Pons (tissue), 1 donor: ENCODE measurements at regions not wholly inside any gene's neighbourhood (a gene's known extent, or its start where the extent isn't known, plus 50 kb on each side); places are given as distances from the start of the nearest gene placed in this dataset.

ENCODE experiments used
- DNase-seq: peaks from one replicate; pipeline ENCODE4 v3.0.0-alpha.2; 2016; ENCODE audit warnings: low spot score

- DNase-seq = no peak
Measured at GRCh38 chr15:93239591-93239990, 150.6 kb upstream of the RGMA start.

GRCh38 chr15:93238641-93239040, 149.6 kb upstream of the RGMA start:
- DNase-seq = no peak

GRCh38 chr15:93235926-93236780, 147.1 kb upstream of the RGMA start:
- DNase-seq = peak; percentile 64

GRCh38 chr15:93235269-93235668, 146.3 kb upstream of the RGMA start:
- DNase-seq = no peak

GRCh38 chr15:93233710-93234109, 144.7 kb upstream of the RGMA start:
- no peak for DNase-seq

GRCh38 chr15:93232845-93233244, 143.8 kb upstream of the RGMA start:
- DNase-seq = no peak

- no peak for DNase-seq
Measured at GRCh38 chr15:93231994-93232393, 143.0 kb upstream of the RGMA start.

- DNase-seq = no peak
Measured at GRCh38 chr15:93231261-93231925, 142.4 kb upstream of the RGMA start.

- no peak for DNase-seq
Measured at GRCh38 chr15:93228546-93228945, 139.5 kb upstream of the RGMA start.

GRCh38 chr15:93223803-93224202, 134.8 kb upstream of the RGMA start:
- no peak for DNase-seq

- DNase-seq = no peak
Measured at GRCh38 chr15:93221759-93222158, 132.7 kb upstream of the RGMA start.

GRCh38 chr15:93219859-93220420, 130.9 kb upstream of the RGMA start:
- DNase-seq = no peak

GRCh38 chr15:93217343-93217742, 128.3 kb upstream of the RGMA start:
- no peak for DNase-seq

- no peak for DNase-seq
Measured at GRCh38 chr15:93214106-93214505, 125.1 kb upstream of the RGMA start.

GRCh38 chr15:93213281-93213680, 124.3 kb upstream of the RGMA start:
- DNase-seq = no peak

GRCh38 chr15:93212578-93212977, 123.6 kb upstream of the RGMA start:
- no peak for DNase-seq

GRCh38 chr15:93210995-93211394, 122.0 kb upstream of the RGMA start:
- no peak for DNase-seq

- no peak for DNase-seq
Measured at GRCh38 chr15:93209690-93210445, 120.9 kb upstream of the RGMA start.

GRCh38 chr15:93206893-93207292, 117.9 kb upstream of the RGMA start:
- no peak for DNase-seq

- DNase-seq = no peak
Measured at GRCh38 chr15:93205413-93205812, 116.4 kb upstream of the RGMA start.

GRCh38 chr15:93203036-93203435, 114.0 kb upstream of the RGMA start:
- DNase-seq = no peak

- no peak for DNase-seq
Measured at GRCh38 chr15:93202405-93202804, 113.4 kb upstream of the RGMA start.
